ENCODE measurements at regions not wholly inside any gene's neighbourhood (a gene's known extent, or its start where the extent isn't known, plus 50 kb on each side); places are given as distances from the start of the nearest gene placed in this dataset.

GRCh38 chr3:28850186-28850585 is 430.7 kb upstream of the RBMS3 start:
- peak in 1 of 5 donors; percentile 10 for DNase-seq
- peak in 3 of 4 donors; percentile 42 to 56 (median 52) for ATAC-seq
- no peak for TF ChIP-seq POLR2A (IDR thresholded peaks at IDR 0.05)
- TF ChIP-seq CTCF (IDR thresholded peaks at IDR 0.05), result no peak

GRCh38 chr3:28853830-28854229 is 427.0 kb upstream of the RBMS3 start:
- Histone ChIP-seq H3K9me3 (no peaks in the 10 kb centered on the region), H3K27ac (no peak overlapping the region), H3K4me1 (peaks cover 0 to 6% (median 0%) of the 10 kb centered on the region in 12 donors), H3K36me3 (no peaks in the 10 kb centered on the region), H3K27me3 (no peaks in the 10 kb centered on the region), H3K4me3 (no peak overlapping the region)
- WGBS, 4 donors, result 41 to 51% (median 46%) methylated on average over 1 of the region's 1 CpG
- ATAC-seq (no peak), DNase-seq (no peak)
- TF ChIP-seq CTCF (IDR thresholded peaks at IDR 0.05) (peak in 1 of 12 donors; percentile 7), POLR2A (IDR thresholded peaks at IDR 0.05) (no peak)
- intact Hi-C loops (cut with DNase I), result no loop called here

More at GRCh38 chr3:28850186-28850585, 430.7 kb upstream of the RBMS3 start:
- no peak overlapping the region for H3K27ac ChIP-seq
- no peaks in the 10 kb centered on the region for H3K27me3 ChIP-seq
- no peaks in the 10 kb centered on the region for H3K9me3 ChIP-seq
- peaks cover 0 to 6% (median 0%) of the 10 kb centered on the region in 12 donors for H3K4me1 ChIP-seq
- intact Hi-C loops (cut with DNase I), result no loop called here
- no peaks in the 10 kb centered on the region for H3K36me3 ChIP-seq
- H3K4me3 ChIP-seq, result no peak overlapping the region
- 76 to 91% (median 87%) methylated on average over 1 of the region's 1 CpG for WGBS, 4 donors

DNA sequence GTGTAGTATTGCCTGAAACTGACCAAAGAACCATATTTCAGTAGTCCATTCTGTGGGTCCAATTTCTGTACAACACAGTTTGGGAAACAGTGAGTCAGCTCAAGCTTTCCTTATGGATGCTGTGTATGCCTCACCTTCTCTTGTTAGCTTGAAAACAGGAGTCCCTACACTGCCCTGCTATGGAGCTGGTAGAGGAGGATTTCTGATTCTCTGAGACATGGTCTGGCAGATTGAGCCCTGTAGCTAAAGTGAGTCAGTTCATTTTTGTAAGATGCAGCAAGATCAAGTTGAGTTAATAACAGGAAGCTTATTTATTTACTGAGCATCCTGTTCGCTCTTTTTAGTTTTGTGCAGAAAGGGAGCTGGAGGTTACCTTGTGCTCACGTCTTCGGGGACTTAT is 424.1 kb upstream of the RBMS3 start:
- intact Hi-C loops (cut with DNase I), result no loop called here
- H3K4me3 ChIP-seq, result no peak overlapping the region
- TF ChIP-seq POLR2A (IDR thresholded peaks at IDR 0.05) (no peak), CTCF (IDR thresholded peaks at IDR 0.05) (no peak)
- peaks cover 0 to 11% (median 0%) of the 10 kb centered on the region in 12 donors for H3K4me1 ChIP-seq
- no peak for DNase-seq
- no peaks in the 10 kb centered on the region for H3K9me3 ChIP-seq
- ATAC-seq, result no peak
- H3K36me3 ChIP-seq, result no peaks in the 10 kb centered on the region
- no peak overlapping the region for H3K27ac ChIP-seq
- no peaks in the 10 kb centered on the region for H3K27me3 ChIP-seq
- 70 to 79% (median 74%) methylated on average over 3 of the region's 3 CpGs for WGBS, 4 donors

GRCh38 chr3:28859897-28860296 is 421.0 kb upstream of the RBMS3 start:
- ATAC-seq, result no peak
- H3K4me3 ChIP-seq, result no peak overlapping the region
- TF ChIP-seq POLR2A (IDR thresholded peaks at IDR 0.05), result no peak
- no peak for TF ChIP-seq CTCF (IDR thresholded peaks at IDR 0.05)
- intact Hi-C loops (cut with DNase I), result no loop called here
- no peak for DNase-seq
- H3K4me1 ChIP-seq, result peaks cover 0 to 11% (median 0%) of the 10 kb centered on the region in 12 donors
- H3K27ac ChIP-seq, result peak overlapping the region in 3 of 12 donors; percentile 0 to 47 (median 31)
- H3K36me3 ChIP-seq, result no peaks in the 10 kb centered on the region
- no peaks in the 10 kb centered on the region for H3K27me3 ChIP-seq
- H3K9me3 ChIP-seq, result no peaks in the 10 kb centered on the region

Measured in heart left ventricle (tissue), 16 donors.